A549 (cell line): ENCODE measurements at regions not wholly inside any gene's neighbourhood (a gene's known extent, or its start where the extent isn't known, plus 50 kb on each side); places are given as distances from the start of the nearest gene placed in this dataset.

Source experiments
- ATAC-seq, 2 experiments: fragments of 200-7000 bp in 1 of 2; fragments of >200 bp in 1 of 2; cut with Nextera tagmentation in 1 of 2; cut with Tn5 transposase in 1 of 2; 3 replicates each; pipeline versions ENCODE4 v1.8.0 to v1.9.1; 2018 to 2020; ENCODE audit warnings: mild to moderate bottlenecking in 1 of 2, moderate library complexity in 1 of 2
- CTCF ChIA-PET: fragments of 300-600 bp; sonication (Branson Sonifier 250); formaldehyde crosslinking; extraction: SDS; loops from one replicate; lab custom pipeline; 2021; ENCODE audit warnings: antibody characterized with exemption, inconsistent platforms; lab: Yijun Ruan, JAX
- POLR2A ChIA-PET: fragments of 350-600 bp; formaldehyde crosslinking; extraction: SDS; loops from one replicate; lab custom pipeline; 2021; ENCODE audit warnings: antibody characterized with exemption, inconsistent platforms; lab: Yijun Ruan, JAX
- DNase-seq, 2 experiments: peaks; one replicate each; pipeline versions ENCODE4 v3.0.0 to v3.0.0-alpha.2; 2011 to 2016; ENCODE audit warnings: low read depth in 1 of 2, low spot score in 1 of 2
- FAIRE-seq: peaks from 2 replicates; lab custom pipeline; 2011; peaks lifted over from hg19 to GRCh38; lab: Jason Lieb, UNC
- H3K27ac ChIP-seq, 2 experiments: fragments of >200 bp; sonication (Bioruptor Twin); formaldehyde crosslinking; 3 replicates each; pipeline ENCODE4 v1.5.1; 2016 to 2017
- H3K4me1 ChIP-seq: fragments of >200 bp; sonication (Bioruptor Twin); formaldehyde crosslinking; 3 replicates; pipeline ENCODE4 v1.6.1; 2016
- H3K4me2 ChIP-seq: fragments of >200 bp; sonication (Bioruptor Twin); formaldehyde crosslinking; 3 replicates; pipeline ENCODE4 v1.6.1; 2016
- H3K4me3 ChIP-seq: fragments of >200 bp; sonication (Bioruptor Twin); formaldehyde crosslinking; 3 replicates; pipeline ENCODE4 v1.5.1; 2016
- H3K9me3 ChIP-seq: fragments of >200 bp; sonication (Bioruptor Twin); formaldehyde crosslinking; 3 replicates; pipeline ENCODE4 v1.6.1; 2016
- BCL3 ChIP-seq: fragments of >200 bp; sonication (Bioruptor Twin); formaldehyde crosslinking; IDR thresholded peaks from 3 replicates; pipeline ENCODE4 v1.6.1; 2016
- CBX8 ChIP-seq: fragments of 200-600 bp; sonication (generic); IDR thresholded peaks from 2 replicates; pipeline ENCODE4 v1.6.1; 2016
- CTCF ChIP-seq: fragments of >200 bp; sonication (Bioruptor Twin); formaldehyde crosslinking; IDR thresholded peaks from 3 replicates; pipeline ENCODE4 v1.5.1; 2016
- E2F6 ChIP-seq: IDR thresholded peaks from 2 replicates; pipeline ENCODE4 v1.6.1; 2012; ENCODE audit warnings: low read depth, borderline replicate concordance
- ELK1 ChIP-seq: fragments of 150-350 bp; IDR thresholded peaks from 2 replicates; pipeline ENCODE4 v1.6.1; 2014; ENCODE audit warnings: low read depth, mild to moderate bottlenecking, low read length
- ESRRA ChIP-seq: fragments of 150-350 bp; IDR thresholded peaks from 2 replicates; pipeline ENCODE4 v1.6.1; 2014; ENCODE audit warnings: mild to moderate bottlenecking, low read length, borderline replicate concordance
- FOSB ChIP-seq: fragments of 250-450 bp; sonication (Bioruptor Pico); IDR thresholded peaks from 2 replicates; pipeline ENCODE4 v1.5.0; 2020; ENCODE audit warnings: mild to moderate bottlenecking, moderate library complexity
- HES2 ChIP-seq: fragments of >200 bp; sonication (Bioruptor Twin); formaldehyde crosslinking; IDR thresholded peaks from 2 replicates; pipeline ENCODE4 v1.6.1; 2016
- HEYL ChIP-seq: fragments of 250-450 bp; sonication (Bioruptor Pico); IDR thresholded peaks from 2 replicates; pipeline ENCODE4 v1.8.0; 2021; ENCODE audit warnings: mild to moderate bottlenecking, moderate library complexity
- HMGXB4 ChIP-seq: fragments of 250-450 bp; sonication (Bioruptor Pico); IDR thresholded peaks from 2 replicates; pipeline ENCODE4 v1.5.0; 2021; ENCODE audit warnings: mild to moderate bottlenecking, moderate library complexity, borderline replicate concordance
- JUN ChIP-seq, 2 experiments: fragments of >200 bp; sonication (Bioruptor Twin); formaldehyde crosslinking; IDR thresholded peaks; 2 replicates in 1 of 2; 3 replicates in 1 of 2; pipeline ENCODE4 v1.6.1; 2016 to 2017
- JUNB ChIP-seq: fragments of >200 bp; sonication (Bioruptor Twin); formaldehyde crosslinking; IDR thresholded peaks from 2 replicates; pipeline ENCODE4 v1.6.1; 2016
- KDM1A ChIP-seq: fragments of 200-600 bp; sonication (generic); IDR thresholded peaks from 2 replicates; pipeline ENCODE4 v1.6.1; 2016; ENCODE audit warnings: low read depth, mild to moderate bottlenecking
- MAFK ChIP-seq: fragments of 450-650 bp; IDR thresholded peaks from 2 replicates; pipeline ENCODE4 v1.6.1; 2014; ENCODE audit not compliant: partially characterized antibody
- NR3C1 ChIP-seq: fragments of >200 bp; sonication (Bioruptor Twin); formaldehyde crosslinking; IDR thresholded peaks from 3 replicates; pipeline ENCODE4 v1.6.1; 2017
- PBX3 ChIP-seq: IDR thresholded peaks from 2 replicates; pipeline ENCODE4 v1.6.1; 2012
- PHF8 ChIP-seq: fragments of 200-600 bp; sonication (generic); IDR thresholded peaks from 2 replicates; pipeline ENCODE4 v1.6.1; 2016; ENCODE audit warnings: low read depth, mild to moderate bottlenecking, antibody characterized with exemption, moderate library complexity, borderline replicate concordance
- POLR2A ChIP-seq: IDR thresholded peaks from 2 replicates; pipeline ENCODE4 v1.6.1; 2012; ENCODE audit warnings: mild to moderate bottlenecking, low read length
- RARB ChIP-seq: fragments of 250-450 bp; sonication (Bioruptor Pico); IDR thresholded peaks from 2 replicates; pipeline ENCODE4 v1.8.0; 2021; ENCODE audit warnings: mild to moderate bottlenecking, moderate library complexity
- SMC3 ChIP-seq: fragments of >200 bp; sonication (Bioruptor Twin); formaldehyde crosslinking; IDR thresholded peaks from 3 replicates; pipeline ENCODE4 v1.6.1; 2018; ENCODE audit warnings: inconsistent platforms
- USF2 ChIP-seq: fragments of 450-650 bp; IDR thresholded peaks from 2 replicates; pipeline ENCODE4 v1.6.1; 2014; ENCODE audit warnings: antibody characterized with exemption
- WGBS: methylation state at CpG from one replicate; pipeline ENCODE4 v1.1.6; 2017; ENCODE audit errors: missing lambda C conversion rate; 5-methylcytosine and 5-hydroxymethylcytosine counted together

- no peak for ATAC-seq
- no peaks in the 10 kb centered on the region for H3K9me3 ChIP-seq
- no peak overlapping the region for H3K4me3 ChIP-seq
- ChIA-PET POLR2A (no interaction called here), CTCF (interaction anchor here (0.8 to 1.8 kb wide), 3 partner anchors 13 to 111 kb away, joined by 3 to 7 read pairs (median 3); no protein-coding TSS in a partner anchor)
- no peak overlapping the region for H3K4me2 ChIP-seq
- 16% methylated on average over 2 of the region's 2 CpGs for WGBS
- no peak overlapping the region for H3K27ac ChIP-seq
- no peaks in the 10 kb centered on the region for H3K4me1 ChIP-seq
- FAIRE-seq, result no peak
- DNase-seq, result no peak
- TF ChIP-seq USF2 (no peak), POLR2A (no peak)
These were observed 269.1 kb upstream of the UMPS start for GRCh38 chr3:124461126-124461525.

GRCh38 chr3:124461838-124462632, 268.2 kb upstream of the UMPS start:
- ATAC-seq (no peak), DNase-seq (no peak), FAIRE-seq (no peak)
- ChIA-PET POLR2A (no interaction called here), CTCF (interaction anchor here (0.8 to 8.1 kb wide), 3 partner anchors 14 to 110 kb away, joined by 3 to 110 read pairs (median 7); no protein-coding TSS in a partner anchor)
- 46% methylated on average over 4 of the region's 4 CpGs for WGBS
- Histone ChIP-seq H3K9me3 (no peaks in the 10 kb centered on the region), H3K4me1 (no peaks in the 10 kb centered on the region), H3K4me2 (no peak overlapping the region), H3K4me3 (no peak overlapping the region), H3K27ac (no peak overlapping the region)
- TF ChIP-seq PHF8 (no peak), JUN (IDR thresholded peaks at IDR 0.05) (no peak), NR3C1 (no peak), HMGXB4 (CRISPR knock-in tag) (no peak), JUNB (no peak), ELK1 (no peak), MAFK (no peak), HEYL (CRISPR knock-in tag) (no peak), SMC3 (no peak), RARB (CRISPR knock-in tag) (no peak), KDM1A (no peak), ESRRA (no peak), CBX8 (no peak), CTCF (no peak), BCL3 (no peak), E2F6 (no peak), PBX3 (no peak), FOSB (CRISPR knock-in tag) (no peak), HES2 (no peak)
